Cerebellar cortex (tissue), 1 donor: ENCODE measurements at regions not wholly inside any gene's neighbourhood (a gene's known extent, or its start where the extent isn't known, plus 50 kb on each side); places are given as distances from the start of the nearest gene placed in this dataset.

Source experiments
- DNase-seq: peaks from one replicate; pipeline ENCODE4 v3.0.0-alpha.2; 2015; ENCODE audit warnings: low spot score

DNA sequence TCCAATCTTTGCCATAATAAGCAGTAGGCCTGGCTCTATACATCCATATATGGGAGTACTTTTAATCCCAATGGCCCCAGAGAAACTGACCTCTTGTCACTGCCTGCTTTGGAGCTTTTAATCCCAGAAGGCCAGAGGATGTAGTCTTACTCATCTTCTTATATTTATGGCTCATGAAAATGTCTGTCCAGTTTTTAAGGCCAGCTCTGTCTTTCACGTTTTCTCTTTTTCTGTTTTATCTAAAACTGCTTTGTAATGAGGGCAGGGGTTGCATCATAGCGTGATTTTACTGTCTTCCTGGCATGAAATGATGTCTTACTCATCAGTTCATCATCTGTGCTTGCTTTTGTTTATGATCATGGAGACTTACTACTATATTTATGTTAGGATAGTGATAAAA, 1094.9 kb downstream of the MAT2B start:
- DNase-seq, result no peak

- no peak for DNase-seq
Measured at GRCh38 chr5:164600929-164601535, 1095.6 kb downstream of the MAT2B start.

- DNase-seq, result no peak
Measured at GRCh38 chr5:164608507-164608906, 1103.1 kb downstream of the MAT2B start.

- no peak for DNase-seq
Measured at GRCh38 chr5:164610374-164610773, 1105.0 kb downstream of the MAT2B start.

- no peak for DNase-seq
Measured at GRCh38 chr5:164614707-164615106, 1109.3 kb downstream of the MAT2B start.

- DNase-seq, result no peak
Measured at GRCh38 chr5:164617290-164617689, 1111.9 kb downstream of the MAT2B start.

DNA sequence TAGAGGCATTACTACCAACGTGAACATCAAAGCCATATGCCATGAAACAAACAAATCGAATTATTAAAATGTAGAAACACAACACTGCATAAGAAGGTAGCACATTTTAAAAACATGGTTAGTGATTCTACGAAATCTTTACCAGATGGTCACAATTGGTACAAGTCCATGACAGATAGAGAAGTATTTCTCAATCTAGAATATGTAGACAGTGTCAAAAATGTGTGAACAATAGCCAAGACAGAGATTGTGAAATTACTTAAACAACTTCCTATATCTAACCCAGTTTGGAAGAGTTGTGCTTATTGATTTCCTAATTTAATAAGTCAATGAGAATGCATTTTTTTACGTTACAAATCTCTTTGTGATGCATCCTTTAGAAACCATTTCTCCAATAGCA, 1121.6 kb downstream of the MAT2B start:
- DNase-seq, result no peak

- DNase-seq, result no peak
Measured at GRCh38 chr5:164636456-164636855, 1131.0 kb downstream of the MAT2B start.

GRCh38 chr5:164637931-164638521, 1132.6 kb downstream of the MAT2B start:
- no peak for DNase-seq

DNA sequence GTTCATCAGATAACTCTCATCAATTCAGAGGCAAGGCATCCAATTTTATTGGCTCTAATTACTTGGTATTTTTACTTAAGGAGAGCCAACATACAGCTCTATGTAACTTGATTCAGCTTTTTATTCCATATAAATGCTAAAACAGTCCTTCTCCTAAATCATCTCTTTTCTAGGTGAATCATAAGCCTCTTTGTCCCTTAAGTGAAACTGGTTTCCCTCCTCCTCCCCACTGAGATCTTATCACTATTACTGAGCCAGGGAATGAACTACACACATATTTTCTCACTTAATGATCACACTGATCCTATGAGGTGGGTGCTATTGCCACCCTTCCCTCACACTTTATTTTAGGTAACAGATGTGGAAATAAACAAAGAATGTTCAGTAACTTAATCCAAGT, 1143.8 kb downstream of the MAT2B start:
- no peak for DNase-seq

GRCh38 chr5:164650427-164650826, 1145.0 kb downstream of the MAT2B start:
- no peak for DNase-seq

DNA sequence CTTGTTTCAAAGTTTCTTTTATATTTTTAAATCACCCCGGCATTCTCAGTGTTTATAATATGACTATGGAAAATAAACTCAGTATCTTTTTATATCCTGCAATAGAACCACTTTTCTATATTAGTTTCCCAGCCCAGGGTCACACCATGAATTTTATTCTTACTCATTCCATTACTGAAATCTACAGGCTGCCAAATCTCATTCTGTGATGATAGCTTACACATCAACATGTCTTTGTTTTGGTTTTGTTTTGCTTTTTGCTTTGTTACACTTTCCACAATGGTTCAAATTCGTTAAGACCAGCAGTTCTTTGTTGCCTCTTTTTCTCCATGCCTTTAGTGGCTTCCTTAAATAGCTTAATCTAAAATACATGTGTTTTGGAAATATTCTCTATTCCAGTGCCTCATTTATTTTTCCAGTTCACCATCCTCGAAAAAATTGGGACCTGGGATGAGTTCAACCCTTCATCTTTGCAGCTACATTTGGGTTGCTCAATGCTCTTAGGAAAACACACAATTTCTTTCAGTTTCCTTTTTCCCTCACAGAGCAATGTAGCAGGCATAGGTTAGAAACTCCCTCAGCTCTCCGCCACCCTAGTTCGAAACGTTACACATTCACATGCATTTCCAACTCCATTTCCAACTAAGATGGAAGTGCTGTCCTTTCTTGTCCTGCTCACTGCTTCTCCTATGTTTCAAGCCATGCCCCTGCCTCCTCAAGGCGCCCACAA, 1146.3 kb downstream of the MAT2B start:
- no peak for DNase-seq

DNA sequence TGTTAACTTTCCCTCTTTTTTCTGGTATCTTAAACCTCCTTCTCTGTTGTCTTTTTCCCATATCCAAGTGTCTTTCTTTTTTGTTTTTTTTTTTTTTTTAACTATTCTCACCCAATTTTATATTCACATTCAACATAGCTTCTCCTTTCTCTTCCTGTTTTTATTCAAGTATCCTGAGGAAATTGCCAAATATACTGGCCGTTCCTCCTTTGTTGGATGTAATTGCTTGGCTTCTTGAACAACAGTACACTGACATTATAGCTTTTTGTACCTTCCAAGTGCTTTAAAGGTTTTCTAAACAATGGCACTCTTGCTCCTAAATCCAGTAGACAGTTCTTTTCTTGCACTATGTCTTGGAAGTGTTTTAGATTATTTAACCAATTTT, 1146.8 kb downstream of the MAT2B start:
- no peak for DNase-seq

DNA sequence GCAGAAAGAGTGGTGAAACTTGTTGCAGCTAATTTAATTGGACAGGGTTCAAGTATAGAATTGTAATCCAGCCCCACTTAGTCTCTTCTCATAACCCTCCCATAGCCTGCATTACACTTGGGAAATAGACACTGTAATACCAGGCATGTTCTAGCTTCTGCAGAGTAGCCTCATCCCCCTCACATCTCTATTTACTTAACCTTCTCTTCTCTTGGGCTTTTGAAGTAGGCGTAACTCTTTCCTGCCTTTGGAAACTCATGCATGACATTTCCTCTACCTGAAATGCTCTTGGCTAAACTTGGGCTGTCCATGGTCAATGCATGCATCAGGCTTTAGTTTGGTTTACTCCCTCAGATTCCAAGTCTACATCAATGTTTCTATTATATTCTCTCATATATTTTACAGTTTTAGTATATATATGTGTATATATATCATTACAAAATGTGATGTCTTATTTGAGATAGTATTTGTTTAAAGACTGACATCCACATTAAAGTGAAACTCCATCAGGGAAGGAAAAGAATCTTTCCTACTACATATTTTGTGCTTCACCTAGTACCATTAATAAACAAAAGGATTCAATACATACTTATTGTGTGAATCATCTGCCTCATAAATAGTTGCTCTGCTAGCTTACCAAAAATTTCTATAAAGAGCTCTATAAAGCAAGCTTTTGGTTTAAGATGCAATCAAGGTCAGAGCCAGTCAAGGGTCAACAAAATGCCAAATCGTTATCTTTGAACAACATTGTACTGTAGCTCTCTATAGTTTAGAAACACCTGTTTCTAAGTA, 1158.0 kb downstream of the MAT2B start:
- no peak for DNase-seq

GRCh38 chr5:164671640-164672039, 1166.2 kb downstream of the MAT2B start:
- DNase-seq, result no peak

DNA sequence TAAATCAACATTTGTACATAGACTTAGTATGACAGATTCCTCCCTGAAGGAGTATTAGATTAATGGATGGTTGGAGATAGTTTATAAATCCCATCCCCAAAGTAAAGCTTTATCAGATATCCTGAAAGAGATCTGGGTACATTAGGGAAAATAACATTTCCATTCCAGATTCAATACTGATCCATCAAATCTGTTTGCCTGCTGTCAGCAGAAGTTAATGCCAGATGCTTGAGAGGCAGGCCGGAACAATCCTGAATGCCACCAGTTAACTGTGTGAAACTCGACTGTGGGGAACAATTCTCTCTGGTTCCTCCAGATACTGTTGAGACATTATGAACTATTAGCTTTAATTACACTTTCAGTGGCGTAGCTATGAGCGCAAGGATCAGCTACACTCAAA, 1166.8 kb downstream of the MAT2B start:
- no peak for DNase-seq

- no peak for DNase-seq
Measured at GRCh38 chr5:164672931-164673694, 1167.7 kb downstream of the MAT2B start.

- no peak for DNase-seq
Measured at GRCh38 chr5:164679461-164679860, 1174.0 kb downstream of the MAT2B start.

- no peak for DNase-seq
Measured at GRCh38 chr5:164680216-164680615, 1174.8 kb downstream of the MAT2B start.

GRCh38 chr5:164680812-164681520, 1175.5 kb downstream of the MAT2B start:
- no peak for DNase-seq

GRCh38 chr5:164687391-164687790, 1182.0 kb downstream of the MAT2B start:
- DNase-seq, result no peak
